K562 (cell line): ENCODE measurements at regions not wholly inside any gene's neighbourhood (a gene's known extent, or its start where the extent isn't known, plus 50 kb on each side); places are given as distances from the start of the nearest gene placed in this dataset.

Source experiments
- ATAC-seq: fragments of 200-7000 bp; cut with Tn5 transposase; 3 replicates; pipeline ENCODE4 v1.9.1; 2020; ENCODE audit warnings: moderate library complexity
- BruUV-seq: library from RNA; stranded (reverse); fragments of 400-500 nt; replicated peaks from 2 replicates; lab custom pipeline; 2021; lab: Mats Ljungman, UMichigan
- CTCF ChIA-PET: fragments of 300-600 bp; formaldehyde crosslinking; extraction: SDS; loops from one replicate; lab custom pipeline; 2021; ENCODE audit warnings: low intra/inter-chr PET ratio; lab: Yijun Ruan, JAX
- POLR2A ChIA-PET: fragments of 300-600, 350-650 bp; sonication (Branson Sonifier 250); formaldehyde crosslinking; extraction: SDS; loops from one replicate; lab custom pipeline; 2021; ENCODE audit warnings: antibody characterized with exemption, inconsistent platforms; lab: Yijun Ruan, JAX
- DNase-seq, 4 experiments: peaks; one replicate each; pipeline versions ENCODE4 v3.0.0 to v3.0.0-alpha.2; 2011 to 2018; ENCODE audit warnings: low spot score in 3 of 4, mixed read lengths in 3 of 4; ENCODE audit errors: extremely low read depth in 1 of 4
- FAIRE-seq: peaks from 2 replicates; lab custom pipeline; 2011; peaks lifted over from hg19 to GRCh38; lab: Jason Lieb, UNC
- H2AFZ ChIP-seq: 2 replicates; pipeline ENCODE4 v1.6.0; 2011; ENCODE audit warnings: low read depth, low read length, control low read depth, inconsistent platforms
- H3K27ac ChIP-seq: fragments of 200-600 bp; 3 replicates; pipeline ENCODE4 v1.8.0; 2011; ENCODE audit warnings: low read depth, mild to moderate bottlenecking, control low read depth, inconsistent platforms, low read length, moderate library complexity, mixed read lengths; ENCODE audit errors: extremely low read depth
- H3K27me3 ChIP-seq, 2 experiments: fragments of 300-600 bp in 1 of 2; 2 replicates in 1 of 2; 3 replicates in 1 of 2; pipeline versions ENCODE4 v1.6.0 to v1.8.0; 2011; ENCODE audit warnings: inconsistent platforms in 2 of 2, low read length in 2 of 2, mild to moderate bottlenecking in 1 of 2, mixed read lengths in 1 of 2, moderate library complexity in 1 of 2; ENCODE audit not compliant: control insufficient read depth in 2 of 2, insufficient read depth in 2 of 2
- H3K36me3 ChIP-seq: fragments of 300-600 bp; 3 replicates; pipeline ENCODE4 v1.8.0; 2011; ENCODE audit warnings: mild to moderate bottlenecking, low read length, inconsistent platforms; ENCODE audit not compliant: control insufficient read depth, insufficient read depth
- H3K4me1 ChIP-seq, 2 experiments: fragments of 200-600 bp in 1 of 2; replicated peaks in 1 of 2; 2 replicates in 1 of 2; 3 replicates in 1 of 2; pipeline versions ENCODE4 v1.5.1 to v1.8.0; 2011; ENCODE audit warnings: inconsistent platforms in 2 of 2, low read length in 2 of 2, mild to moderate bottlenecking in 1 of 2, mixed read lengths in 1 of 2, moderate library complexity in 1 of 2; ENCODE audit not compliant: control insufficient read depth in 2 of 2, insufficient read depth in 2 of 2
- H3K4me2 ChIP-seq: 2 replicates; pipeline ENCODE4 v1.6.1; 2011; ENCODE audit warnings: low read length, control low read depth, inconsistent platforms, mixed read lengths; ENCODE audit not compliant: insufficient read depth
- H3K4me3 ChIP-seq: fragments of 200-600 bp; sonication (generic), shearing (Covaris generic); 2 replicates; pipeline ENCODE4 v1.5.1; 2016; ENCODE audit warnings: control low read depth, inconsistent platforms
- H3K79me2 ChIP-seq: fragments of 200-600 bp; 3 replicates; pipeline ENCODE4 v1.8.0; 2011; ENCODE audit warnings: low read length, inconsistent platforms; ENCODE audit not compliant: control insufficient read depth, insufficient read depth
- H3K9ac ChIP-seq, 2 experiments: 2 replicates each; pipeline versions ENCODE4 v1.6.0 to v1.6.1; 2011; ENCODE audit warnings: low read depth in 2 of 2, low read length in 2 of 2, control low read depth in 1 of 2, inconsistent platforms in 1 of 2, mild to moderate bottlenecking in 1 of 2, mixed read lengths in 1 of 2; ENCODE audit not compliant: insufficient read depth in 1 of 2
- H3K9me1 ChIP-seq: one replicate; pipeline ENCODE4 v1.6.0; 2011; ENCODE audit warnings: inconsistent platforms, mild to moderate bottlenecking, low read length, moderate library complexity; ENCODE audit not compliant: control insufficient read depth, insufficient read depth
- H3K9me3 ChIP-seq: replicated peaks from 2 replicates; pipeline ENCODE4 v1.5.1; 2011; ENCODE audit warnings: low read depth, low read length, inconsistent platforms; ENCODE audit not compliant: control insufficient read depth, insufficient read depth
- H4K20me1 ChIP-seq: replicated peaks from 2 replicates; pipeline ENCODE4 v1.6.1; 2011; ENCODE audit warnings: low read length, inconsistent platforms, mixed read lengths; ENCODE audit not compliant: control insufficient read depth, insufficient read depth
- CBX8 ChIP-seq: fragments of 200-600 bp; sonication (generic); IDR thresholded peaks from 2 replicates; pipeline ENCODE4 v1.6.1; 2012; ENCODE audit warnings: borderline replicate concordance, mixed run types, low read depth, mild to moderate bottlenecking, moderate library complexity, mixed read lengths, low read length, control low read depth, inconsistent platforms; ENCODE audit not compliant: poor library complexity, severe bottlenecking; ENCODE audit errors: extremely low read depth
- ELF1 ChIP-seq: fragments of 200-800 bp; sonication (Bioruptor generic); IDR thresholded peaks from 2 replicates; pipeline ENCODE4 v1.6.1; 2016; ENCODE audit warnings: missing genetic modification characterization, missing compliant biosample characterization
- ESRRA ChIP-seq: fragments of 450-650 bp; IDR thresholded peaks from 2 replicates; pipeline ENCODE4 v1.6.1; 2014; ENCODE audit warnings: low read depth, mild to moderate bottlenecking, moderate library complexity, borderline replicate concordance
- HNRNPL ChIP-seq: fragments of 200-400 bp; formaldehyde crosslinking; IDR thresholded peaks from 2 replicates; pipeline ENCODE4 v1.6.1; 2017; ENCODE audit warnings: low read depth, mild to moderate bottlenecking, low read length
- PHB ChIP-seq: fragments of 250-450 bp; sonication (Bioruptor Pico); IDR thresholded peaks from 2 replicates; pipeline ENCODE4 v1.5.0; 2021
- RAD51 ChIP-seq: fragments of 450-650 bp; IDR thresholded peaks from 2 replicates; pipeline ENCODE4 v1.7.1; 2016; ENCODE audit warnings: low read depth, mild to moderate bottlenecking, borderline replicate concordance
- RBM14 ChIP-seq: fragments of 200-400 bp; formaldehyde crosslinking; IDR thresholded peaks from 2 replicates; pipeline ENCODE4 v1.6.1; 2018; ENCODE audit warnings: low read depth, mild to moderate bottlenecking, low read length, moderate library complexity, borderline replicate concordance; ENCODE audit not compliant: insufficient read depth
- SIN3A ChIP-seq, 2 experiments: fragments of 150-350 bp in 1 of 2; IDR thresholded peaks; 2 replicates each; pipeline ENCODE4 v1.6.1; 2011 to 2016; ENCODE audit warnings: borderline replicate concordance in 2 of 2, low read depth in 2 of 2, low read length in 2 of 2, mild to moderate bottlenecking in 2 of 2, moderate library complexity in 2 of 2; ENCODE audit not compliant: control insufficient read depth in 1 of 2
- SREBF2 ChIP-seq: sonication (generic); formaldehyde crosslinking; IDR thresholded peaks from 2 replicates; pipeline ENCODE4 v1.4.0; 2020; ENCODE audit warnings: mild to moderate bottlenecking, missing genetic modification reagents
- ZNF124 ChIP-seq: sonication (generic); formaldehyde crosslinking; IDR thresholded peaks from 2 replicates; pipeline ENCODE4 v1.8.1; 2022; ENCODE audit warnings: missing genetic modification reagents
- WGBS: fragments of 100-300 bp; shearing (Covaris generic); methylation state at CpG from one replicate; pipeline ENCODE4 v1.1.6; 2016; ENCODE audit warnings: low coverage, mixed read lengths; ENCODE audit not compliant: insufficient coverage; ENCODE audit errors: missing lambda C conversion rate; 5-methylcytosine and 5-hydroxymethylcytosine counted together
- in situ Hi-C: fragments of 300-500 bp; cut with MboI; formaldehyde crosslinking; loops from 4 replicates; pipeline ENCODE4 v1.15.0; 2018; ENCODE audit warnings: inconsistent platforms, mixed read lengths
- intact Hi-C: fragments of 100-400 bp; cut with micrococcal nuclease; formaldehyde crosslinking; loops from 2 replicates; pipeline ENCODE4 v1.14.2; 2022
- TF ChIP-seq, protein P1 (sequence below): fragments of 450-650 bp; formaldehyde crosslinking; IDR thresholded peaks from 2 replicates; pipeline ENCODE4 v1.4.0; 2022; ENCODE audit warnings: missing genetic modification characterization

DNA sequence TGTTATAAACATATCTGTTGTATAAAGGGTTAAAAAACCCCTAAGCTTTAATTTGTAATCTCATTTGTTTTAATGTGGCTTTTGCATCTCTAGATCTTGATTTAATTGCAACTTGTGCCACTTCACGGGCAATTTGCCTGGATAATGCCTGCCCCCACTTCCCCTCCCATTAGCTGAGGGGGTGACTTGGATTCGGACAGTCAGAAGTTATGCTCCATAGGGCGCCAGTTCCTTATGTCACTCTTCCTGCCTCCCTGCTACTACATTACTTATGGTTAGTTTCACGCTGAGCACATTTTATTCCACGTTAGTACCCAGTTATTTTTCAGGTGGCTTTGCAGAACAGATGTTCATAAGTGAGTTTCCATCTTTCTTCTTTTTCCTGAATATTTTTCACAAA lies 1015.2 kb upstream of the PHF14 start:
- ATAC-seq (no peak), FAIRE-seq (no peak), DNase-seq (no peak)
- H3K36me3 ChIP-seq, result no peaks in the 10 kb centered on the region
- ChIA-PET POLR2A (no interaction called here), CTCF (no interaction called here)
- in situ Hi-C loops, result no loop called here
- H3K9ac ChIP-seq, result no peak overlapping the region
- H3K9me3 ChIP-seq, result no peaks in the 10 kb centered on the region
- H2AFZ ChIP-seq, result no peak overlapping the region
- H3K27me3 ChIP-seq, result no peaks in the 10 kb centered on the region
- 3% methylated on average over 5 of the region's 5 CpGs for WGBS
- BruUV-seq, result no TSS peak
- H3K27ac ChIP-seq, result no peak overlapping the region
- H3K79me2 ChIP-seq, result no peaks in the 10 kb centered on the region
- intact Hi-C loops, result no loop called here
- H3K4me1 ChIP-seq, result no peaks in the 10 kb centered on the region; a peak in 1 of 5 replicates
- TF ChIP-seq ELF1 (tag) (no peak), HNRNPL (no peak), PHB (CRISPR knock-in tag) (no peak), ZNF124 (CRISPR knock-in tag) (no peak)
- H3K9me1 ChIP-seq, result no peaks in the 10 kb centered on the region
- H3K4me2 ChIP-seq, result no peak overlapping the region
- H4K20me1 ChIP-seq, result no peaks in the 10 kb centered on the region
- no peak overlapping the region for H3K4me3 ChIP-seq

- Histone ChIP-seq H3K9me3 (no peaks in the 10 kb centered on the region), H2AFZ (no peak overlapping the region)
- in situ Hi-C loops, result no loop called here
Observed at GRCh38 chr7:9960460-9960859, 1013.2 kb upstream of the PHF14 start.

More at GRCh38 chr7:9960460-9960859, 1013.2 kb upstream of the PHF14 start:
- intact Hi-C loops, result no loop called here
- BruUV-seq, result no TSS peak
- Histone ChIP-seq H3K79me2 (no peaks in the 10 kb centered on the region), H3K9me1 (no peaks in the 10 kb centered on the region), H3K4me1 (no peaks in the 10 kb centered on the region; a peak in 1 of 5 replicates), H3K4me3 (no peak overlapping the region), H3K36me3 (no peaks in the 10 kb centered on the region), H3K4me2 (no peak overlapping the region), H3K27ac (no peak overlapping the region)
- 17% methylated on average over 3 of the region's 3 CpGs for WGBS
- CTCF ChIA-PET, result no interaction called here
- no peak for TF ChIP-seq RBM14
- TF ChIP-seq ESRRA, result no peak
- TF ChIP-seq RAD51, result no peak
- TF ChIP-seq, protein P1, sequence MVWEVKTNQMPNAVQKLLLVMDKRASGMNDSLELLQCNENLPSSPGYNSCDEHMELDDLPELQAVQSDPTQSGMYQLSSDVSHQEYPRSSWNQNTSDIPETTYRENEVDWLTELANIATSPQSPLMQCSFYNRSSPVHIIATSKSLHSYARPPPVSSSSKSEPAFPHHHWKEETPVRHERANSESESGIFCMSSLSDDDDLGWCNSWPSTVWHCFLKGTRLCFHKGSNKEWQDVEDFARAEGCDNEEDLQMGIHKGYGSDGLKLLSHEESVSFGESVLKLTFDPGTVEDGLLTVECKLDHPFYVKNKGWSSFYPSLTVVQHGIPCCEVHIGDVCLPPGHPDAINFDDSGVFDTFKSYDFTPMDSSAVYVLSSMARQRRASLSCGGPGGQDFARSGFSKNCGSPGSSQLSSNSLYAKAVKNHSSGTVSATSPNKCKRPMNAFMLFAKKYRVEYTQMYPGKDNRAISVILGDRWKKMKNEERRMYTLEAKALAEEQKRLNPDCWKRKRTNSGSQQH (CRISPR knock-in tag), result no peak
- no peak for TF ChIP-seq CBX8
- no peak for TF ChIP-seq SIN3A (IDR thresholded peaks at IDR 0.05; ENCODE audit: borderline replicate concordance in 2 of 2, control insufficient read depth in 1 of 2, low read depth in 2 of 2, low read length in 2 of 2)
- no peak for TF ChIP-seq SREBF2 (CRISPR knock-in tag)
- TF ChIP-seq, all 486 proteins: peak for 0
- no peak for ATAC-seq
- no peak for DNase-seq
- Histone ChIP-seq H4K20me1 (no peaks in the 10 kb centered on the region), H3K9ac (no peak overlapping the region), H3K27me3 (no peaks in the 10 kb centered on the region)
- no peak for FAIRE-seq
- POLR2A ChIA-PET, result no interaction called here
